Epithelial cell of proximal tubule (primary cell): ENCODE measurements at regions not wholly inside any gene's neighbourhood (a gene's known extent, or its start where the extent isn't known, plus 50 kb on each side); places are given as distances from the start of the nearest gene placed in this dataset.

Source experiments
- DNase-seq: peaks from one replicate; pipeline ENCODE4 v3.0.0-alpha.2; 2011; ENCODE audit warnings: low read depth
- H3K4me3 ChIP-seq: 2 replicates; pipeline ENCODE4 v1.5.1; 2011; ENCODE audit warnings: low read depth, mild to moderate bottlenecking, low read length
- TF ChIP-seq, protein P1 (sequence below): conservative IDR thresholded peaks from 2 replicates; pipeline ENCODE4 v1.5.1; 2012; ENCODE audit warnings: low read depth, mild to moderate bottlenecking, low read length

DNA sequence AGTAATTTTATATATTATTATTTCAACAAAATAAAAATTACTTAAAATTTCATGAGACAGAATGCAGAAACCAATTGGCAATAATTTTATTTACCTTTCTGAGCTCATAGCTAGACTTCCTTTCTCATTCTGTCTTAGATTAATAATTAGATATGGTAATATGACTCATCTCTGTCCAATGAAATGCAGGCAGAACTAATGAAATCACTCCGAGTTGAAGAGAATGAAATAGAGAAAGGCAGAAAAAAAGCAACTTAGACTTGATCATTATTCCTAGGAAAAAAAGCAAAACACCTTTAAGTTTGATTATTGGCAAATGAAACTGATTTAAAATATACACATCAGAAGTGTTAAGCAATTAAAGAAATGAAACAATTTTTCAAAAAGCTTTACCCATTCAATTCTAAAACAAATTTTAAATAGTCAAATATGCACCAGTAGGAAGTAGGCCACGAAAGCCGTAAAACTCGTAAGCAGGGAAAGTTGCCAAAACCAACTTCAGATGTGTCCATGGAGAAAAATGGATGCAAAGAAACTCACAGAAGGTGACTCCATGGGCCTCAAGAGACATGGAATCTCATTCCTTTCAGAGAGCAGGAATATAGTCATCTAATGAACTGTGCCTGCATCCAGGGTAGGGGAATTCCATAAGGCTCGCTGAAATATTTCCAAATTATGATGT lies 293.8 kb upstream of the RGS17 start:
- no peak overlapping the region for H3K4me3 ChIP-seq
- DNase-seq: no peak
- TF ChIP-seq, protein P1, sequence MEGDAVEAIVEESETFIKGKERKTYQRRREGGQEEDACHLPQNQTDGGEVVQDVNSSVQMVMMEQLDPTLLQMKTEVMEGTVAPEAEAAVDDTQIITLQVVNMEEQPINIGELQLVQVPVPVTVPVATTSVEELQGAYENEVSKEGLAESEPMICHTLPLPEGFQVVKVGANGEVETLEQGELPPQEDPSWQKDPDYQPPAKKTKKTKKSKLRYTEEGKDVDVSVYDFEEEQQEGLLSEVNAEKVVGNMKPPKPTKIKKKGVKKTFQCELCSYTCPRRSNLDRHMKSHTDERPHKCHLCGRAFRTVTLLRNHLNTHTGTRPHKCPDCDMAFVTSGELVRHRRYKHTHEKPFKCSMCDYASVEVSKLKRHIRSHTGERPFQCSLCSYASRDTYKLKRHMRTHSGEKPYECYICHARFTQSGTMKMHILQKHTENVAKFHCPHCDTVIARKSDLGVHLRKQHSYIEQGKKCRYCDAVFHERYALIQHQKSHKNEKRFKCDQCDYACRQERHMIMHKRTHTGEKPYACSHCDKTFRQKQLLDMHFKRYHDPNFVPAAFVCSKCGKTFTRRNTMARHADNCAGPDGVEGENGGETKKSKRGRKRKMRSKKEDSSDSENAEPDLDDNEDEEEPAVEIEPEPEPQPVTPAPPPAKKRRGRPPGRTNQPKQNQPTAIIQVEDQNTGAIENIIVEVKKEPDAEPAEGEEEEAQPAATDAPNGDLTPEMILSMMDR: no peak

DNA sequence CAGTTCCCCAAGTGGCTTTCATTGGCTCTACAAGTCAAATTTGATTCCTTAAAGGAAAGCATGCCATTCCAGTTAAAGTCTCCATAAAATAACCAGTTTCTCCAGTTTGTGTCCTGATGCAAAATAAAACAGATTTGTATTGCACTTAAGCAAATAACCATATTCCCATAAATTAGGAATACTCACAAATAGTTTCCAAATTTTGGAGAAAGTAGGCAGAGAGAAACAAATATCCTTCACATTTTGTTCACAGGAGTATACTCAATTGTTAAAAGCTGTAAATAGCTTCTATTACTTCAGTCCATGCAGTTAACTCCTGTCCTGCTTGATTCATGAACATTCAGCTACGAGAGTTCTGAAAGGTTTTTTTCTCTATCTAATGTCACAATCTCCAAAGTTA lies 281.4 kb upstream of the RGS17 start:
- DNase-seq: no peak
- TF ChIP-seq, protein P1: no peak
- no peak overlapping the region for H3K4me3 ChIP-seq

DNA sequence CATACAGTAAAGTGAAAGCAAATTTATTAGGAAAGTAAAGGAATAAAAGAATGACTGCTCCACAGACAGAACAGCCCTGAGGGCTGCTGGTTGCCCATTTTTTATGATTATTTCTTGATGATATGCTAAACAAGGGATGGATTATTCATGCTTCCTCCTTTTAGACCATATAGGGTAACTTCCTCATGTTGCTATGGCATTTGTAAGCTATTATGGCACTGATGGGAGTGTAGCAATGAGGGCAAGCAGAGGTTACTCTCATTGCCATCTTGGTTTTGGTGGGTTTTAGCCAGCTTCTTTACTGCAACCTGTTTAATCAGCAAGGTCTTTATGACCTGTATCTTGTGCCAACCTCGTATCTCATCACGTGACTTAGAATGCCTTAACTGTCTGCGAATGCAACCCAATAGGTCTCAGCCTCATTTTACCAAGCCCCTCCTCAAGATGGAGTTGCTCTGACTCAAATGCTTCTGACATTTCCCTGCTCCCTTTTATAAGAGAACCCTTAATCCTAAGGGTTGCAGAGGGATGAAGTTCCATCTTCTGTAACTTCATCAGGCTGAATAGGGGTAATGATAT lies 280.1 kb upstream of the RGS17 start:
- no peak for DNase-seq
- H3K4me3 ChIP-seq: no peak overlapping the region
- TF ChIP-seq, protein P1: no peak

DNA sequence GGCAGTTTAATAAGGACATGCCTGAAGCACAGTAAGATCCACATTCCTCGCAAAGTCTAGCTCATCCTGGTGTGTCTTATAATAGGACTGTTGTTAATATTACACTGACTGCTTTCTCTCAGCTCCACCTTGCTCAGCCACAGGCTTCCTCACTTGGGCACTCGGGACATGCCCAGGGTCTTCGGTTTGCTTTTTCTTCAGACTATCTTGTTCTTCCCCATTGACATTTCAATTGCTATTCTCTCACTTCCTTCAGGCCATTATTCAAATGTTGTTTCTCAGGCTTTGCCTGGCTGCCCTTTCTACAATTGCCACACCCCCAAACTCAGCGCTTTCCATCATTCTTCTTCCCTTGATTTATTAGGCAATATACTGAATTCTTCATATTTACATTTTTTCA lies 274.8 kb upstream of the RGS17 start:
- TF ChIP-seq, protein P1: no peak
- no peak for DNase-seq
- no peak overlapping the region for H3K4me3 ChIP-seq

DNA sequence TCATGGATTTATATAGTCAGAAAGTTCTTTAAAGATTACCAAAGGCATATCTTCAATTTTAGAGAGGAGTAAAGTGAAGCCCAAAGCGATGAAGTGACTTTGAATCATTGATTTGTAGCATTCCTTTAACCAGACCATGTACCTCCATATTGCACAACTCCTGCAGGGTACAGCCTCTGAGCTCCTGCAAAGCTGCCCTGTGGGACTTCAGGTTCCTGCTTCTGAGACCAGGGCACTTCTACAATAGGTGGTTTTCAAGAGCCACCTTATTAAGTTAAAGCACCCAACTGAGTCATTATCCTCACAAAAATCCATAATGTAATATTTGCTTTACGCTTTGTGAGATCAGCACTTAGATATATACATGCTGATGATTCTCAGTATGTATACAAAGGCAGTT lies 270.7 kb upstream of the RGS17 start:
- no peak overlapping the region for H3K4me3 ChIP-seq
- TF ChIP-seq, protein P1: no peak
- DNase-seq: no peak

DNA sequence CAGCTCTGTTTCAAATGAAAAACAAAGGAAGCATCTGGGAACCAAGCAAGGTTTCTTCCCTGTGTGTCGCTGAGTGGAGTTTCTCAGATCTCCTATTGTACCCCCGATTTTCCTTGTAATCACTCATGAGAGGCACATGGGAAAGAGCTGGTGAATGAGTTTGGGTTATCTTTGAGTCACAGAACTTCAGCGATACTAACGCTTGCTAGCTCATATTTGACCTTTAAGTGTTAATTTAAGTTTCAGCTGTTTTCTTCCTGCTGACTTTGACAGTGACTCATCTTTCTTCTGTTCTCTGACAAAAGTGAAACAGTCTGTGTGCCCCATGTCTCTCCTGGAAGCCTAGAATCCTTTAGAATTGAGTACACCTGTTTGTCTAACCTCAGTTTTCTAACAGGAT lies 261.1 kb upstream of the RGS17 start:
- no peak for DNase-seq
- H3K4me3 ChIP-seq: no peak overlapping the region
- TF ChIP-seq, protein P1: no peak

DNA sequence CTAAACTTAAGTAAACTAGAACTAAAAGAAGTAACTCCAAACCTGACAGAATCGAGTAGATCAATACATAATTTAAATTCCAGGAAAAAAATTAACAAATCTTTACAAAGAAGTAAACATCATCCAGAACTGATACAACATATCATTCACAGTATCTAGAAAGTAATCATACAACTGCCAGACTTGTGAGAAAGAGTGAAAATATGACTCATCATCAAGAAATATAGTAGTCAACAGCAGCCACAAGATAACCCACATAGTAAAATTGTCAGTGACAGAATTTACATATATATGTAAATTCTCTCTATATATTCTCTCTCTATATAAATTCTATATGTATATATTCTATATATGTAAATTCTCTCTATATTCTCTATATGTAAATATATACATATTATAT lies 242.8 kb upstream of the RGS17 start:
- TF ChIP-seq, protein P1: no peak
- no peak overlapping the region for H3K4me3 ChIP-seq

More for the DNA sequence above, 242.8 kb upstream of the RGS17 start:
- no peak for DNase-seq
